Retina (tissue), 1 donor: ENCODE measurements at regions not wholly inside any gene's neighbourhood (a gene's known extent, or its start where the extent isn't known, plus 50 kb on each side); places are given as distances from the start of the nearest gene placed in this dataset.

Source experiments
- DNase-seq: peaks from one replicate; pipeline ENCODE4 v3.0.0-alpha.2; 2016

DNA sequence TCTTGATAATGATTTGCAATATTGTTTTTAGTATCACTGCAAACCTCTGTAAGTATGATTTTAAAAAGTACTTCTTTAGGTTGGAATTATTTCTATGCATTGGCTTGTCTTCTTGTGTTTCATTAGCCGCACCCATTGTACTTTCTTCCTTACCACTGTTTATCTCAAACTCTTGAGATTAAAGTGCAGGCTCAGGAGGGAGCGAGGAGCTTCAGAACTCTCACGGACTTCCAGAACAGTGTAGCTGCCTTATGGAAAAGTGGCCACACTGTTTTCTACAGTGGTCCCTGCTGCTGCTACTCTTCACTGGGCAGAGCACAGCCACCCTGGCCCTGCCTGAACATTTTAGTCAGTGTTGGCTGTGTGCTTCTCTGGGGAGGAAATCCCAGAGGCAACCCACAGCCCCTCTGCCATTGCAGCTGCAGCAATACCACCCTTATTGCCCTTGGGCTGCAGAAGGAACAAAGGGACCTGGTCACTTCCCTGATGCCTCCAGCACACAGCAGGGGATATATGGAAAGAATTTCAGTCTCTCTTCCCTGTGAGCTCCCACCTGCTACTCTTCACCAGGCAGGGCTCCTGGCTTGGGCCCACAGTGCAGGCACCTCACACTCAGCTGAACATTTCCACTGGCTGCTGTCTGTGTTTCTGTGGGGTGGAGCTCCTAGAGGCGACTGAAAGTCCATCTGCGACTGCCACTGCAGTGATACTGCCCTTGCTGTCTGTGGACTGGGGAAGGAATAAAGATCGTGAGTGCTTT is 91.7 kb upstream of the MAP3K4 start:
- no peak for DNase-seq

DNA sequence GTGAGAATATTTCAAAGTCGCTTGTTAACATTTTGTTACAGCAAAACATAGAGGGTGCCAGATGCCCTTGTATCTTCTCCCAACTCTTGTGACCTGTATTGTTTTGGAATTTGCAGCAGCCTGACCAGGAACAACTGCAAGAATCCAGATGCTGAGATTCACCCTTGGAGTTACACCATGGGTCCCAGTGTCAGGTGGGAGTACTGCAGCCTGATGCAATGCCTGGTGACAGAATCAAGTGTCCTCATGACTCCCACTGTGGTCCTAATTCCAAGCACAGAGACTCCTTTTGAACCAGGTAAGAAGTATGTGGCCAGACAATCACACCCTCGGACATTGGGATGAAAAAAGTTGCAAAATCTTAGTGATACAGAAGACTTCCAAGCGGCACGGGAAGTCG is 79.6 kb upstream of the MAP3K4 start:
- no peak for DNase-seq

DNA sequence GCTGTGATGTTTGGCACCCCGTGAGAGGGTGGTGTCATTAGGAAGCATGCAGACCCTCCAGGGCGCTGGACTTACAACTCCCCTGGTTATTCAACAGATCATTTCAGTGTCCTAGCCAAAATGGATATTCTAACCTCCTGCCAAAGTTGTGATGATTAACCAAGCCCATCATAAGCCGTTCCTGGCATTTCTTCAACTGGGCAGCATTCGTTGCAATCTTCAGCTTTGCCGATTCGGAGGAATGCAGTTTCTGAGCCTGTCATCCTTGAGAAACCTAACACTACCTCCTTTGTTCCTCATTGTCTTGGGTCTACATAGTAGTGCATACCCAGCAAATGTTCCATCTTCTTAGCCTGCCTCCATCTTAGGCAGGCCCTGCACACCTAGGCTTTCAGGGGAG is 79.2 kb upstream of the MAP3K4 start:
- DNase-seq = no peak

- no peak for DNase-seq
Observed at GRCh38 chr6:160917572-160917971, 74.0 kb upstream of the MAP3K4 start.

- DNase-seq = no peak
Observed at GRCh38 chr6:160919723-160920440, 71.7 kb upstream of the MAP3K4 start.

GRCh38 chr6:160921095-160921494 is 70.5 kb upstream of the MAP3K4 start:
- no peak for DNase-seq

DNA sequence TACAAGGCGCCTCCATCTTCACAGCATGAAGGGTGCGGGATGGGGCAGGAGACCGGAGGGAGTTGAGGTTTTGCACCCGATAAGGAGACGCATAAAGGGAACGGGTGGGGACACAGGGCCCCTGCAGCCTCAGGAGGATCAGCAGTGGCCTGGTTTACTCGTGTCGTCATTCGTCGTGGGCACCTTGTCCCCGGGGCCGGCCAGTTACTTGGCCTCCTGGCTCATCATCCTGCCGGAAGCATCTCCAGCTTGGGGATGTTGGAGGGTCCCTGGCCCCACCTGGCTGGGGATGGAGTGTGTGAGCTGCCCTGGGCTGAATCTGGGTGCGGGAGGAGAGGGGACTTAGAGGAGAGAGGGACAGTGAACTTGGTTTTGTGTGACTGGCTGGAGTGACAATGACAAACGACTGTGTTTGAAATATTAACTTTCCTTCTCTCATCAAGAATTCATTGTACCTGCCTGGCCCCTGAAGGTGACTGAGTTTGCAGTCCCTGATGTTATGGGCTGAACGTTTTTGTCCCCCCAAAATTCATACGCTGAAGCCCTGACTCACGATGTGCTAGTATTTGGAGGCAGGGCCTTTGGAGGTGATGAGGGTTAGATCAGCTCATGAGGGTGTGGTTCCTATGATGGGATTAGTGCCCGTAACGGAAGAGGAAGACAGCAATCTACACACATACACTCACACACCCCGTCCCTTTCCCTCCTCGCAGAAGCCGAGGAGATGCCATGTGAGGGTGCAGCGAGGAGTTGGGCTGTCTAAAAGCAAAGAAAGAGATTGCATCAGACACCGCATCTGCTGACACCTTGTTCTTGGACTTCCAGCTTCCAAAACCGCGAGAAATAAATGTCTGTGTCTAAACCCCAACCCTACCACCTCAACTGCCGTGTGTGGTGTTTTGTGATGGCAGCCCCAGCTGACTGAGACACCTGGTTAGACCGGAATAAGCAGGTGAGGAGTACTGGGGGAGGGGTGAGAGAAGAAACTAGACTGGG is 65.0 kb upstream of the MAP3K4 start:
- DNase-seq = no peak

DNA sequence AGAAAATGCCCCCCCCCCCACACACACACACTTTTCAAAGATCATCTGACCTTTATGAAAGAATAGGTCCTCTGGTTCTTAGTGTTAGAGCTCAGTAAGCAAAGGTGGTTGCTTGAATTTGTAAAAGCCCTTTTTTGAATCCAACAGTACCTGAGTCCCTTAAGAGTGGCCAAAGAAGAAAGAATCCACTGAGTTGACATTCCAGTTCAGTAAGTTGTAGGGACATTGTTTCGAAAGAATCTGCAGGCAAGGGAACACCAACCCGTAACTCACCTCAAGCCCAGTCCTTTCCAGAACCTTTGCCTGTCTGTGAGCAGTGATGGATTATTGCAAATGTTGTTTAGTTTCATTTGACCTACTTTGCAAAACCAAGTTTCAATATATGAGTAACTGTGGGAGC is 64.2 kb upstream of the MAP3K4 start:
- no peak for DNase-seq

- no peak for DNase-seq
Observed at GRCh38 chr6:160929361-160929760, 62.2 kb upstream of the MAP3K4 start.

- DNase-seq = no peak
Observed at GRCh38 chr6:160929831-160930230, 61.7 kb upstream of the MAP3K4 start.

DNA sequence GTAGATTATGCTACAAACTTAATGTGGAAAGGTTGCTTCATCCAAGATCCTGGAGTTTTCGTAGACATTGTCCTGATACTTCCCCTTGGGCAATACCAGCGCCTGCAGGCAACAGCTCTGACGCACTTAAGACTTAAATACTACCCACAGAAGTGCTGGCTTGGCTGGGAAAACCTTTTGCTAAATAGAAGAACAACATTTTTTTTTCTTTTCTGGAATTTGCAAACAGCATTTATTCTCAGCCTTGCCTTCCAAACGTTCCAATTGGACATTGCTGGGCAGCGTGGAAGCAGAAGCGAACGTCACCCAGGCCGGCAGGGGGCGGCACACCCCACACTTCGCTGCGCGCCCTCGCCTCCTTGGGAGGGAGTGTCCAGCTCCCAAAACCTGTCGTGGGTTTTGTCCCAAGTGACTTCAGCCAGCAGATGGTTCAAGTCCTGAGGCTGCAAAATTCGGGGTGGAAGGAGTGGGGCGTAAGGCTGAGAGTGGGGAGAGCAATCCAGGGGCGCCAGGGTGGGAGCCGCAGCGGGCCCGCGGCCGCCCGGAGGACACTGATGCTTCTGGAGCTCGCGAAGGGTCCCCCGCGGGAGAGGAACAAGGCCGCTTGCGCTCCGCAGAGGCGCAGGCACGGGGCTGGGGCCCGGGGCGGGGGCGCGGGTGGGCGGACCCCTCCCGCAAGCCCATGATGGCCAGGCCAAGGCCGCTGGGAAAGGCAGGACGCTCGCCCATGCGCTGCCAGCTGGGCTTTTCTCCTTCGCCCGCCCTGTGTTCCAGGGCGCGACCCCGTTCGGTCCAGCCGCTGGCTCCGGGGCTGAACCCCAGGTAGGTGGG is 60.8 kb upstream of the MAP3K4 start:
- DNase-seq = peak; percentile 90

GRCh38 chr6:160931378-160932310 is 59.9 kb upstream of the MAP3K4 start:
- peak; percentile 67 for DNase-seq

- DNase-seq = no peak
Observed at GRCh38 chr6:160933256-160933655, 58.3 kb upstream of the MAP3K4 start.

GRCh38 chr6:160934157-160934556 is 57.4 kb upstream of the MAP3K4 start:
- DNase-seq = no peak

GRCh38 chr6:160940197-160940596 is 51.4 kb upstream of the MAP3K4 start:
- DNase-seq = no peak
